ENCODE measurements at regions not wholly inside any gene's neighbourhood (a gene's known extent, or its start where the extent isn't known, plus 50 kb on each side); places are given as distances from the start of the nearest gene placed in this dataset.
"Not testable (repeated sequence)": the region's sequence is repeated elsewhere in the genome, so short reads cannot be mapped to it uniquely, and the experiment has no call there.

DNA sequence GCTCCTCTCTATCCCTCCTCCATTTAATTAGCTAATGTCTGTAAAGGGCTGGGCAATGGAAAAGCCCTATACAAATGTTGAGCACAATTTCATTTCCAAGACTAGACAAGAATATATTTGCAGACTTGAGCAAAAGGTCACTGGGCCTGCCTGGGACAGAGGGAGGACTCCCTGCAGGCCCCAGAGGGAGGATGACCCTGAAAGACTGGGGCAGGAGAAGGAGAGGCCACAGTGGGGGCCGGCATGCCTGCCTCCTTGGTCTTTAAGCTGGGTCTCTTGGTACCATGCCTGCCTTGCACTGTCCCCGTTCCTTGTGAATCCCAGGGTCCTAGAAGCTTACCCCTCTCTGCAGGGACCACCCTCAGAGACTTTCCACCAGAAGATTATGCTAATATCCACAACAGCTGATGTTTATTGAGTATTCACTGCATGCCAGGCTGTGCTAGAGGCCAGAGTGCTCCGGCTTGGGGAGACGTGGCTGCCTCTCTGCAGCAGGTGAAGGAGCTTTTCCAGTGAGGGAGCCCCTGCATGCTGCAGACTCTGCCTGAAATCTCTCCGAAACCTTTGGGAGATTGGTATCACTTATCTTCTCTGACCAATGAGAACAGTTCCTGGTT is 72.7 kb upstream of the HSPA9 start:
- DNase-seq (ENCODE audit: low read depth in 2 of 2) = no peak

DNA sequence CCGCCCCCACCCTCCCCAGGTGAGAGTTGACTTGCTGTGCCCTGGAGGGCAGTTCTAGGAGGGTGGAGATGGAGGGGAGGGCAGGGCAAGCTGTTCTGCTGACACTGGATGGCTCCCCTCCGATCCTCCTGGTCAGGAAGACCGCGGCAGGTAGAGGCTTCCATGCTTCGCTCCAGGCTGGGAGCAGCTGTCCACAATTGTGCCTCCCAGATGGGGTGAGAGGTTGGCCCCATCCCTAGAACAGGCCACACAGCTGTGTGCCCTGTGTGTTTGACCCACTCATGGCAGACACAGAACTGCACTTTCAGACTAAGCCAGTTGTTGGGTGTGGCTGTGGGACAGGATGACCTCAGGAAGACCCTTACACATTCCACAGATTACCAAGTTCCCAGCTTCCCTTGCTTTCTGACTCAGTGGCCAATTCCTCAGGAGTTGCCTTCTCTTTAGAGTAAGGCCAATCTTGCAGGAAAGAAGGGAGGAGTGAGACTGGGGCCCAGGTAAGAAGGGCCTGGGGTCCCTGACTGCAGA is 72.1 kb upstream of the HSPA9 start:
- DNase-seq (ENCODE audit: low read depth in 2 of 2) = no peak

DNA sequence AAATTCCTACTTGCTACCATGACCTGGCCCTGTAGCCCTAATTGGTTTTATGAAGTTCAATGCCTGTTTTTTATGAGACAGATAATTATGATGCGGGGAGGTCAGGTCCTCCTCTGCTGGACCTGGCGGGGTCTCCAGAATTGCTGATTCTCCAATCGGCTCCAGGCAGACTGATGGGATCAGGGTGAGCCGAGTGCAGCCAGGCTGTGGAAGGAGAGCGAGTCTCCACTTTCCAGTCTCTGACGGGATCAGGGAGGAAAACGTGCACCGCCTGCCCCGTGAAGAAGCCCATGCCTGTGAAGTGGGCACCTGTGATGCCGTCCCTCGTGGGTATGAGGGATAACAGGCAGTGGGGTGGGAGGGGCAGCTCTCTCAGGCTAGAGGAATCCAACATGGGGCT is 71.5 kb upstream of the HSPA9 start:
- DNase-seq (ENCODE audit: low read depth in 2 of 2) = no peak

DNA sequence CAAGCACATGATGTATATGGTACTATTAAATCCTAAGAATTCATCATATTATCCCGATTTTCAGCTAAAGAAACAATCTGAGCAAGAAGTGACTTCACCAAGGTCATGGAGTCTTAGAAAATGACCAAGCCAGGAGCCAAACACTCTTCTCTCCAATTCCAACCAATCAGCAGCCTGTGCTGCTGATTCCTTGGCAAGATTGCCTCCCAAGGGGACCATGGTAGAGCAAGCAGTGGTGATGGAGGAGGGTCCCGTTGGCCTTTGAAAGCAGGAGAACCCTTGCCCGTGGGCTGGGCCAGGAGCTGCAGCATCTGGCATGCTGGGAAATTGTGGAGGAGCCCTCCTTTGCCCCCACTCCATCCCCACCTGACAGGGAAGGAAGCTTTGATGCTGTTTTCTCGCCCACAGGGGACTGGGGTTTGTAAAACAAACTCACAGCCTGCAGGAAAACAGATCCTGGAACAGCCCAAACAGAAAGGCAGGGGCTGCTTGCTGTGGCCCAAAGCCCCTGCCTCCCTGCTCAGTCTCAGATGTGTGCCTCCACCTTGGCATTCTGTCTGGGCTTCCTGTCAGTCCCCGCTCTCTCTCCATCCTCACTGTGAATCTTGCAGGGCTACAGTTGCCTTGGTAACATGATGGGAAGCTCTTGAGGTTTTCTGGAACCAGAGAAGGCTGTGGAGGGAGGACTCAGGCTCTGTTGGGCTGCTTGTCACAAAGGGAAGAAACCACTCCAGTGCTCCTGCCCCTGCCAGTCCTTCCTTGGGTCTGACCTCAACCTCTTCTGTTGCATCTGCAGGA is 70.8 kb upstream of the HSPA9 start:
- no peak for DNase-seq (ENCODE audit: low read depth in 2 of 2)

DNA sequence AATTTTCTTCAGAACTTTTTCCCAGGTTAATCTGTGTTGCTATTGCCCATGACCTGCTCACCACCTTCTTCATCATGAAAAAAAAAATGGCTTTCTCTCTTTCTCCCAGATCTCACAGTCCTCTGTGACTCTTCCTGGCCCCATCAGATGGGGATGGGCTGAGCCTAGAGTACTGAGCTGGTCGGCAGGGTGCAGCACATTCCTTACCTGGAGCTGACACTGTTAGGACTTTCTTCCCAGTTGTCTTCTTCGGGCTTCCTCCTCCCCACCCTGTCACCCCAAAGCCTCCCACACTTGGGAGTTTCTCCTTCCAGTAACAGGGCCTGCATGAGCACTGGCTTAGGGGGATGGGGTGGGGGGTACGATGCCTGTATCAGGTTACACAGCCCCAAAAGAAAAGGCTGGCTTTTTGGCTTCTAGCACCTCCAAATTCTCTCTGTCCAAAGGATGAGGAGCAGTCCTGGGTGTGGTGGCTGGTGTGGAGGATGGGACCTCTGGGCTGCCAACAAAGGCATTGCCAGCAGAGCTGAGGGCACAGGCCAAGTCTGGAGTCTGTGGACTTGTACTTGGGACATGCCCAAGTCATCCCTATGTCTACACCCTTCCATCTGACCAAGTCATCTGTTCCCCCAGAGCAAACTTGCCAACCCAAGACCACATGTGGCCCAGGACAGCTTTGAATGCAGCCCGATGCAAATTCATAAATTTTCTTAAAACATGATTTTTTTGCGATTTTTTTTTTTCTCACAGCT is 68.0 kb upstream of the HSPA9 start:
- DNase-seq (ENCODE audit: low read depth in 2 of 2) = no peak

DNA sequence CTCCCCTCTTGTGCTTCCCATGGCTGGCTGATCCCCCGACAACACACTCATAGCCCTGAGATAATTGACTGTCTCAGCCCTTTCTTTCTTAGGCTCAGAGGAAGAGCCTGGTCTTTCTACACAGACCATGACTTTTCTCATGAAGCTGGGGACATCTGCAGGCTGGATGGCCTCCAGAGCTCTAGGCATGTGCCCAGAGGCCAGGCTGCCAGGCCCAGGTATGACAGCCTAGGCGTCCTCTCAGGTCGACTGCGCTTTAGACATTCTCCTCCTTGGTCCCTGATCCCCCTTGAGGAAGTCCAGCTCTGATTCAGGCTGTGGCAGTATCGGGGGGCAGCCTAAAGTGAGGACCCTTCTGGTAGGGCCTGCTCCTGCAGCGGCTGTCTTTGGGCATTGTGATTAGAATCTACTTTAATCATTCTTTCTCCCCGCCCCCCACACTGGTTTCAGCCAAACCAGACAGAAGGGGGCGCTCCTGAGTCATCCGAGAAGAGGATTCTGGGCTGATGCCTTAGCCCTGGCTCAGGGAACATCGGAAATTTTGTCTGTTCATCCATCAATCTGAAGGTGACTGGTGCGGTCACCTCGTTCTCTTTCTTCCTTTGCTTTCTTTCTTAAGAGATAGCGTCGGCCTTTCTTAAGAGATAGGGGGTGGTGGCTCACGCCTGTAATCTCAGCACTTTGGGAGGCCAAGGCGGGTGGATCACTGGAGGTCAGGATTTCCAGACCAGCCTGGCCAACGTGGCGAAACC is 66.5 kb upstream of the HSPA9 start:
- peak; percentile 62 to 80 for DNase-seq (ENCODE audit: low read depth in 2 of 2)

DNA sequence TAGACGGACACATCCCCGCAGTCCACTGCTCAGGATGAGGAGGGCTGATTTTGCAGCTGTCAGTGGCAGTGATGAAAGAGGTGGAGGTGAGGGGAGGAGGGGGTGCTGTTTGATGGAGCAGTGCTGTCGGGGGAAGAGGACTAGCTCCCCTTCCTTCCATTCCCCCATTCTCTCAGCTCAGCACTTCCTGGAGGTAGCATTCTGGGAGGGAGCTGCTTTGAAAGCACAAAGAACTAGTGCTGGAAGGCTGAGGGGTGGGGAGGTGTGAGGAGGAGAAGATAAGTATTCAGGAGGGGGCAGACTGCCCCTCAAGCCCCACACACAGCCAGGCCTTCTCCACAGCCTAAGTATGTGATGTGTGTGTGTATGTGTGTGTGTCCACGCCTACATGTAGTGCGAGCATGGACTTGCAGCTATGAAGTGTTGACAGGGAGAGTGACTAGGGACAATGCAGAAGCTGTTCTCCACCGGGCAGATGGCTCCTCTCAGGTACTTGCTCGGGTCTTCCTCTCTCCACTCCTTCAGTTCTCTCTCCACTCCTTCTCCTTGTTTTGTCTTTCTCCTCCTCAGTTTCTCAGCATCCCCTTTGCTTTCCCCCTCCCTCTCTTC is 65.5 kb upstream of the HSPA9 start:
- no peak for DNase-seq (ENCODE audit: low read depth in 2 of 2)

DNA sequence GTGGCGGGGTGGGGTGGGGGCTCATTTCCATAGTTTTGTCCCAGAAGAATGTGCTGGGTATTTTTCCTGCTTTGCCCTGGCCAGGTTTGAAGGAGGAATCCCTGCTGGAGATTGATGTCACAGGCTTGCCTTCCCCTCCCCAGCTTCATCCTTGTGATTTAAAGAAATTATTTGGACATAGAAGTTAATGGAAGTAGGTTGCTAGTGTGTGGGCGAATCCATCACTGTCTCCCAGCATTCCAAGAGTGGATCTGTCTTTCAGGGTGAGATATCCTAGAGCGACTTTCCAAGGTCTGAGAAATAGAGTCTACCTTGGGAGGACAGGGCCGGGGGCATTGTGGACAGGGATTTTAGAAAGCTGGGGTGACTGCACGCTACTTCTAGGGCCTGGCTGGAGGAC is 64.9 kb upstream of the HSPA9 start:
- DNase-seq (ENCODE audit: low read depth in 2 of 2) = no peak

DNA sequence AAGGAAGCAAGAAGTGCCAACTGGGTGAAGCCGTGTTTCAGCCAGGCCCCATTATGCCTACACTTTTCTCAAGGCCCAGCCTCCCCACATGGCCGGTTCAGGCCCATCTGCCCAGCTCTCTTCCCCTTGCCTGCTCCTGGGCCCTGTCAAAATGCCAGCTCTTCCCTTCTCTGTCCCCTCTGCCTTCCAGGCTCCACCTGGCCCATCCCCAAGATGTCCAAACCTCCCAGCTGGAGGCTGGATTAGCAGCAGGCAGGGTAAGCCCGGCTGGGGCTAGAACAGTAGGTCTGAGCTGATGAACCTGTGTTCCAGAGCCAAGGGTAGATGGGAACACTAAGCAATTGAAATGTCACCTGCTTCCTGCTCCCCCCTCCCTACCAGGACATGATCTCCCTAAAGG is 64.1 kb upstream of the HSPA9 start:
- DNase-seq (ENCODE audit: low read depth in 2 of 2) = no peak

DNA sequence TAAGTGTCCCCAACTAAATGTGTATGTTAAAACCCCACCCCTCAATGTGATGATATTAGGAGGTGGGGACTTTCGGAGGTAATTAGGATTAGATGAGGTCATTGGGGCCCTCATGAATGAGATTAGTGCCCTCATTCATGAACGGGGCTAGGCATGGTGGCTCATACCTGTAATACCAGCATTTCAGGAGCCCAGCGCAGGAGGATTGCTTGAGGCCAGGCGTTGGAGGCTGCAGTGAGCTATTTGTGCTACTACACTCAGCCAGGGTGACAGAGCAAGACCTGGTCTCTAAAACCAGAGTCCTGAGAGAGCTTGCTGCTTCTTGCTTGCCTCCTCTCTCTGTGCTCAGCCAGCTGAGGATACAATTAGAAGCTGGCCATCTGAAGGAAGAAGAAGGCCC is 62.1 kb upstream of the HSPA9 start:
- no peak for DNase-seq (ENCODE audit: low read depth in 2 of 2)

DNA sequence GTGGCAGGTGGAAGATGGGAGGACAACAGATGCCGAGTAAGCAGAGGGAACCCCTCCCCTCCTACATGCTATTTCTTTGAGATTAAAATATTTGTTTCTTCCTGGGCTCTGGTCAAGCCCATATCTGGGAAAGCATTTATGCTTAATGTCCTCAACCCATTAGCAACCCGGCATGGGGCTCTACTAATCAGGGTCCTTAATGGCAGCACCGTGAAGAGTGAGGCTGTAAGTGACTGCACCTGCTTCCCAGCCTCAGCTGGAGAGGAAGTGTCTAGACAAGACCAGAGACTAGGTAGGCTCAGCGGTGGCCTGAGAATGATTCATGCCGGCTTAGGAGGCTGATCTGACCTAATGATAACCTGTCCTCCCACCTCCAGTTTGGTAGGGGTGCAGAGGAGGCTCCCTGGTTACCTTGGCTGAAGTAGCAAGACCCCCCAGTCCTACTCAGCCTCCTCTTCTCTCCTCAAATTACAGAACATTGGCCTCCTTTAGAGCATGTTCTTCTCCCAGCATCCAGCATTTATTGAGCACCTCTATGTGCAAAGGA is 61.3 kb upstream of the HSPA9 start:
- no peak for DNase-seq (ENCODE audit: low read depth in 2 of 2)

DNA sequence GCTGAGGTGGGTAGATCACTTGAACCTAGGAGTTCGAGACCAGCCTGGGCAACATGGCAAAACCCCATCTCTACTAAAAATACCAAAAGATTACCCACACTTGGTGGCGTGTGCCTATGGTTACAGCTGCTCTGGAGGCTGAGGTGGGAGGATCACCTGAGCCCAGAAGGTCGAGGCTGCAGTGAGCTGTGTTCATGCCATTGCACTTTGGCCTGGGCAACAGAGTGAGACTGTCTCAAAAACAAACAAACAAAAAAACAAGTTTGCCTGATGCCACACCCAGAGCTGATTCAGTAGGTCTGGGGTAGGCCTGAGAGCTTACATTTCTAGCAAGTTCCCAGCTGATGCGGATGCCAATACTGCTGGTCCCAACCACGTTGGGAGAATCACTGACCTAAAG is 60.5 kb upstream of the HSPA9 start:
- DNase-seq (ENCODE audit: low read depth in 2 of 2) = no peak

DNA sequence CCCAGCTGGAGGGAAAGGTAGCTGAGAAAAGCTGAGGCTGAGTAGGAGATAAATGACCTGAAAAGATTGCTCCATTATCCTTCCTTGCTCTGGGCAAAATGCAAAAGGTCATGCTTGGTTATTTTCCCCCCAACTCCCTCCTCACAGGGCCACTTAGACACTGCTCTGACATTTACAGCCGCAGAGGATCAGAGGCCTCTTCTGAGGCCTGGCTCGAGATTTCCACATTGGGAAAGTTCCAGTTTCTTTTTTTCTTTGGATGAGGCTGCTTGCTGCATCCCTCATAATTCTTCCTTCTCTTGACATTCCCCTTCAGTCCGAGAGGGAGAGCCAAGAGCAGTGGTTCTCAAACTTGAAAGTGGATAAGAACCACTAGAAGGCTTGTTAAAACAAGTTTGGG is 60.1 kb upstream of the HSPA9 start:
- no peak for DNase-seq (ENCODE audit: low read depth in 2 of 2)

DNA sequence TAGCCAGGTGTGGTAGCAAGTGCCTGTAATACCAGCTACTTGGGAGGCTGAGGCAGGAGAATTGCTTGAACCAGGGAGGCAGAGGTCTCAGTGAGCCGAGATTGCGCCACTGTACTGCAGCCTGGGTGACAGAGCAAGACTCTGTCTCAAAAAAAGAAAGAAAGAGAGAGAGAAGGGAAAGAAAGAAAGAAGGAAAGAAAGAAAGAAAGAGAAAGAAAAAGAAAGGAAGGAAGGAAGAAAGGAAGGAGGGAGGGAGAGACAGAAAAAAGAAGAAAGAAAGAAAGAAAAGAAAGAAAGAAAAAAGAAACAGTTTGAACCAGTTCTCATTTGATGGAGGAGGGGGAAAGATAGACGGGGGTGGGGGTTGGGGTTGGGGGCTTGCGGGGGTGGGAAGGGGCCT is 59.6 kb upstream of the HSPA9 start:
- DNase-seq (ENCODE audit: low read depth in 2 of 2) = not testable (repeated sequence)

DNA sequence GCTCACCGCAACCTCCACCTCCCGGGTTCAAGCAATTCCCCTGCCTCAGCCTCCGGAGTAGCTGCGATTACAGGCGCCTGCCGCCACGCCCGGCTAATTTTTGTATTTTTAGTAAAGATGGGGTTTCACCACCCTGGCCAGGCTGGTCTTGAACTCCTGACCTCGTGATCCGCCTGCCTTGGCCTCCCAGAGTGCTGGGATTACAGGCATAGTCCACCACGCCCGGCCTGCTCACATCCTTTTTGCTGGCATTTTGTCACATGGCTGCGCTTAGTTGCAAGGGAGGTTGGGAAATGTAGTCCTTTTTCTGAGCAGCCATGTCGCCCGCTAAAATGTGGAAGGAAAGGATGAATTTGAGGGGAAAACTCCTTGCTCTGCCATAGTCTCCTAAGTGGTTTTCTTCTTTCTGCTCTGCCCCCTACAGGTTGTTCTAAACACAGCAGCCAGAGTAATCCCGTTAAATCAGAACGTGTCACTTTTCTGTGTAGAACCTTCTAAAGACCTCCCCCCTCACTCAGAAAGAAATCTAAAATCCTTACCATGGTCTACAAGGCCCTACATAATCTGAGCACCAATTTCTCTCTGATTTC is 57.8 kb upstream of the HSPA9 start:
- peak in 1 of 2 donors; percentile 9 for DNase-seq (ENCODE audit: low read depth in 2 of 2)

DNA sequence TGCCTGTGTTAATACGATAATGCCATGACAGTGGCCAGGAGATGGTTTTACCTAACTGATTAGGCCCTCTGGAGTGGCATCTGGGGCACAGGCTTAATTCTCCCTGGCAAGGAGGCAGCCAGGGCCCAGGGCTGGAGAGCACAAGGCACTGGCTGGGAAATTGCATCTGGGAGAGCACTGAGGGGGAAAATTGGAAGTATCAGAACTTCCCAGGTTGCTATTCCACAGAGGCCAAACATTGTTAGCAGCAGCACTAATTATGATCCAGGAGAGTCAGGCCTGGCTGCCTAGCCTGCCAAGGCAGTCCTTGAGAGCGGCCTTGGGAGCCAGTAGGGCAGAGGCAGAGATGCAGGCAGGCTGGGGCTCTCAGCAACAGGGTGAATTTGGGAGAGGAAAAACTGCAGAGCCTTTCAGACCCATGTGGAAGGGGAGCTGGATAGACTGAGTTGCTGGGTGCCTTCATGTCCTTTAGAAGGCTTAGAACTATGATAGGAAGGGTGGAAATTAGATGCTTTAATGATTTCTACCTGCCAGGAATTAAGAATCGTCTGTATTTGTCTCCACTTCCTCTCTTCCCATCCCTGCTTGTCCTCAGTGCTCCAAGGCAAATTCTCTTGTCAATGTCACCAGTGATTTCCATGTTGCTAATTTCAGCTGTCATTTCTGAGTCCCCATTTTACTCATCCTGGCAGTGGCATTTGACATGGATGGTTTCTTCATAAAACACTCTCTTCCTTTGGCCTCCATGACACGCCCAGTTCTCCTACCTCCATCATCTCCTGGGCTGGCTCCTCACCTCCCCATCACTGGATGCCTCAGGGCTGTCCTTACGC is 56.1 kb upstream of the HSPA9 start:
- DNase-seq (ENCODE audit: low read depth in 2 of 2) = no peak

DNA sequence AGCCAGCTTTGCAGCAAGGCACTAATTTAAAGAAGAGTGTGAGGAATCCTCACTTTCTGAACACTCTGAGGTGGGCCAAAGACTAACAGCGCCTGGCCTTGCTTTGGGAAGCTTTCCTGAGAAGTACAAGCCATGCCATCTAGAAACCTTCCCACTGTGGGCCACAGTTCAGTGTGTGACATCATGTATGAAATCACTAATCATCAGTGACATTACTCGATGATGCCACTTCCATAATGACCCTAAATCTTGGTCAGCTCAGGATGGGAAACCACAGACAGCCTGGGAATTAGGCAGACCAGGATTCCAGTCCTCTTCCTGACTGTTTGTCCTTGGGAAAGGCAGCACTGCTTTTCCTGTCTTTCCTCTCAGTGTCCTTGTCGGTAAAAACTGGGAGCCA is 54.2 kb upstream of the HSPA9 start:
- DNase-seq (ENCODE audit: low read depth in 2 of 2) = no peak

DNA sequence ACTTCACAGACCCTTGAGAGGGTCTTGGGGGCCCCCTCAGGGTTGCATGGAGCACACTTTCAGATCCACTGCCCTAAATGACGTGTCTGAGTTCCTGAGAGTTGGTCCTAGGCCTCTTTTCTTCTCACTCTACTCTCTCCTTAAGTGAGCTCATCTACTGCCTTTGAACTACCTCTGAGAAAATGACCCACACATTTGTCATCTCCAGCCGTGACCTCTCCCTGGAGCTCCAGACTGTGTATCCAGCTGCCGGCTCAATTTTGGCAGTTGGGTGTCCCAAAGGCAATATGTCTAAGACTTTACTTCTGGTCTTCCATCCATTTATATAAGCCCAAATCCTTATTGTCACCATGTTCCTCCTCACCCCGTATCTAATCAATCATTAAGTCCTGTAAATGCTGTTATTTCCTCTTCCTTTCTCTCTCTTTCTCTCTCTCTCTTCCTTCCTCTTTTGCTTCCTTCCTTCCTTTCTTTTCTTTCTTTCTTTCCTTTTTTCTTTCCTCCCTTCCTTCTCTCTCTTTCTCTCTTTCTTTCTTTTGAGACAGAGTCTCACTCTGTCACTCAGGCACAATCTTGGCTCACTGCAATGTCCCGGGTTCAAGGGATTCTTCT is 51.2 kb upstream of the HSPA9 start:
- no peak for DNase-seq (ENCODE audit: low read depth in 2 of 2)

DNA sequence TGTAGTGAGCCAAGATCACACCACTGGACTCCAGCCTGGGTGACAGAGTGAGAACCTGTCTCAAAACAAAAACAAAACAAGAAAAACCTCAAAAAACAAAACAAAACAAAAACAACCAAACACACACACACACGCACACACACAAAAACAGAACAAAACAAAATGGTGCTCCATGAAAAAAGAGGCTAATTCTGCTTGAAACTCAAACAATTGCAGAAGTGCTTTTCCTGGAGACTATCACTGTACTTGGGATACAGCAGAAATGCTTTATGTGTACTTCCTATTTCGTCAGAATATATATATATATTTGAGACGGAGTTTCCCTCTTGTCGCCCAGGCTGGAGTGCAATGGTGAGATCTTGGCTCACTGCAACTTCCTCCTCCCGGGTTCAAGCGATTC is 49.9 kb upstream of the HSPA9 start:
- DNase-seq (ENCODE audit: low read depth in 2 of 2) = no peak
